GM13977 (cell line): ENCODE measurements at regions not wholly inside any gene's neighbourhood (a gene's known extent, or its start where the extent isn't known, plus 50 kb on each side); places are given as distances from the start of the nearest gene placed in this dataset.

Source experiments
- DNase-seq: peaks from one replicate; pipeline ENCODE4 v3.0.0; 2012; ENCODE audit warnings: low spot score
- in situ Hi-C: fragments of 300-500 bp; cut with MboI; formaldehyde crosslinking; loops from one replicate; pipeline ENCODE4 v1.12.0; 2022; ENCODE audit warnings: low sequenced_read_pairs, low pct_unique_long_range_greater_than_20kb, mixed read lengths, inconsistent platforms; ENCODE audit not compliant: unreplicated experiment
- TF ChIP-seq, protein P1 (sequence below): IDR thresholded peaks from 2 replicates; pipeline ENCODE4 v1.5.1; 2012; ENCODE audit warnings: mild to moderate bottlenecking, control low read depth; ENCODE audit not compliant: insufficient read depth; ENCODE audit errors: extremely low read depth, missing control alignments

DNA sequence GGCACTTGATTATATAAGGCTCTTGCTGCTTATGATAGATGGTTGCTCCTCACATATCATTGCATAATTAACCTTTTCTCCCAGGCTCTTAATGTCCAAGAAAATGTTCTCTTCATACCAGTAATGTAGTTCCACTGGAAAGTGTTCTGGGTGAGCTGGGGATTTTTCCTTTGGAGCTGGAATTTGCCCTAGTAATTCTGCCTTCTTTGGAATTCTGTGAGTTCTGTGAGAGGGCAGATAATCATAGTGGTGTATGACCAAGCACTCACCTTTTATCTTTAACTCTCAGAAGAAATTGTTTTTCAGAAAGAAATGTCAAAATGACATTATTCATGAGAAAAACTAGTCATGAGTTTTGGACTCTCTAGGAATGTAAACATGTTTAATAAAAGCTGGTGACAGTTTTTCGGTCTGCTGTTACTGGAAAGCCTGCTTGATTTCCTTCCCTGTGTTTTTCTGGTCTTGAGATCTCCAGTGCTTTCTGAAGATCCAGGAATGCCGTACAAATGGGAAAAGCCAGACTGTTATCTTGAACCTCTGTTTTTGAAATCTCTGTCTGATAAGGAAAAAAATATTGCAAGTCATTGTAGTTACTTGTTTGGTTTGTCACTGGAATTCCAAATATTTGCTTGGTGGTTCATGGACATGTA, 148.3 kb upstream of the PRPS1L1 start:
- in situ Hi-C loops, result no loop called here
- DNase-seq, result no peak
- TF ChIP-seq, protein P1, sequence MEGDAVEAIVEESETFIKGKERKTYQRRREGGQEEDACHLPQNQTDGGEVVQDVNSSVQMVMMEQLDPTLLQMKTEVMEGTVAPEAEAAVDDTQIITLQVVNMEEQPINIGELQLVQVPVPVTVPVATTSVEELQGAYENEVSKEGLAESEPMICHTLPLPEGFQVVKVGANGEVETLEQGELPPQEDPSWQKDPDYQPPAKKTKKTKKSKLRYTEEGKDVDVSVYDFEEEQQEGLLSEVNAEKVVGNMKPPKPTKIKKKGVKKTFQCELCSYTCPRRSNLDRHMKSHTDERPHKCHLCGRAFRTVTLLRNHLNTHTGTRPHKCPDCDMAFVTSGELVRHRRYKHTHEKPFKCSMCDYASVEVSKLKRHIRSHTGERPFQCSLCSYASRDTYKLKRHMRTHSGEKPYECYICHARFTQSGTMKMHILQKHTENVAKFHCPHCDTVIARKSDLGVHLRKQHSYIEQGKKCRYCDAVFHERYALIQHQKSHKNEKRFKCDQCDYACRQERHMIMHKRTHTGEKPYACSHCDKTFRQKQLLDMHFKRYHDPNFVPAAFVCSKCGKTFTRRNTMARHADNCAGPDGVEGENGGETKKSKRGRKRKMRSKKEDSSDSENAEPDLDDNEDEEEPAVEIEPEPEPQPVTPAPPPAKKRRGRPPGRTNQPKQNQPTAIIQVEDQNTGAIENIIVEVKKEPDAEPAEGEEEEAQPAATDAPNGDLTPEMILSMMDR, result no peak

- in situ Hi-C loops, result no loop called here
- no peak for DNase-seq
- TF ChIP-seq, protein P1, result no peak
Measured at GRCh38 chr7:18177129-18177814, 149.6 kb upstream of the PRPS1L1 start.

GRCh38 chr7:18177815-18178660, 150.4 kb upstream of the PRPS1L1 start:
- TF ChIP-seq, protein P1, result no peak
- in situ Hi-C loops, result no loop called here
- DNase-seq, result peak; percentile 52

GRCh38 chr7:18179093-18179492, 151.4 kb upstream of the PRPS1L1 start:
- TF ChIP-seq, protein P1, result no peak
- in situ Hi-C loops, result no loop called here
- DNase-seq, result no peak

GRCh38 chr7:18180685-18181084, 153.0 kb upstream of the PRPS1L1 start:
- in situ Hi-C loops, result no loop called here
- no peak for DNase-seq
- TF ChIP-seq, protein P1, result no peak

DNA sequence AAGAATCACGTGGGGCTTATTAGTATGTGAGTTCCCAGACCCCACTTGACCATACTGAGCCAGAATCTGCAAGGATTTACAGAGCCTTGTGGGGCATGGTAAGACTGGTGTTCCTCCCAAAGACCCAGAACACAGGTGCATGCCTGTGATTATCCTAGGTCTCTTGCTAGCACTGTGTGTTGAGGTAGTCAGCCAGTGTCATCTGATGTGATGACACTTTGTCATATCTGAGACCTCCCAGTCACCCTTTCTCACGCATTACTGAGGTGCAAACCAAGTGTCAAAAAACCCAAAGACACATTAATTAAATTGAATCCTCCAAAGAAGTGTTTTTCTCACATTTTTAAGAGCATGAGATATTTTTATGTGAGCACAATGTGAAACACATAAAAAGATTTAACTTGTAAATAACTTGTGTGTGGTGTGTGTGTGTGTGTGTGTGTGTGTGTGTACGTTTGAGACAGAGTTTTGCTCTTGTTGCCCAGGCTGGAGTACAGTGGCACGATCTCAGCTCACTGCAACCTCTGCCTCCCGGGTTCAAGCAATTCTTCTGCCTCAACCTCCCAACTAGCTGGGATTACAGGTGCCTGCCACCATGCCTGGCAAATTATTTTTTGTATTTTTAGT, 162.0 kb upstream of the PRPS1L1 start:
- TF ChIP-seq, protein P1, result no peak
- DNase-seq, result no peak
- in situ Hi-C loops, result no loop called here
